ES-I3 (cell line): ENCODE measurements at regions not wholly inside any gene's neighbourhood (a gene's known extent, or its start where the extent isn't known, plus 50 kb on each side); places are given as distances from the start of the nearest gene placed in this dataset.
"Not testable (repeated sequence)": the region's sequence is repeated elsewhere in the genome, so short reads cannot be mapped to it uniquely, and the experiment has no call there.

ENCODE experiments used
- H3K36me3 ChIP-seq: 2 replicates; pipeline ENCODE4 v1.6.1; 2013; ENCODE audit warnings: mild to moderate bottlenecking, low read length, control low read depth, moderate library complexity; ENCODE audit not compliant: insufficient read depth
- H3K4me1 ChIP-seq: 2 replicates; pipeline ENCODE4 v1.6.1; 2013; ENCODE audit warnings: mild to moderate bottlenecking, control low read depth, low read length; ENCODE audit not compliant: insufficient read depth
- H3K9ac ChIP-seq: 2 replicates; pipeline ENCODE4 v1.6.1; 2013; ENCODE audit warnings: low read depth, mild to moderate bottlenecking, low read length, moderate library complexity
- H3K9me3 ChIP-seq: 2 replicates; pipeline ENCODE4 v1.6.1; 2013; ENCODE audit warnings: mild to moderate bottlenecking, low read length, moderate library complexity; ENCODE audit not compliant: control insufficient read depth, insufficient read depth

GRCh38 chrX:124256216-124256615 lies 76.2 kb upstream of the TEX13D start:
- Histone ChIP-seq H3K9me3 (no peaks in the 10 kb centered on the region), H3K36me3 (no peaks in the 10 kb centered on the region), H3K9ac (no peak overlapping the region), H3K4me1 (no peaks in the 10 kb centered on the region)

- Histone ChIP-seq H3K9me3 (no peaks in the 10 kb centered on the region), H3K36me3 (no peaks in the 10 kb centered on the region)
Measured at GRCh38 chrX:124256629-124257380, 75.7 kb upstream of the TEX13D start.

GRCh38 chrX:124257924-124258702 lies 74.3 kb upstream of the TEX13D start:
- Histone ChIP-seq H3K4me1 (no peaks in the 10 kb centered on the region), H3K36me3 (no peaks in the 10 kb centered on the region), H3K9ac (no peak overlapping the region), H3K9me3 (no peaks in the 10 kb centered on the region)

More at GRCh38 chrX:124256629-124257380, 75.7 kb upstream of the TEX13D start:
- no peak overlapping the region for H3K9ac ChIP-seq
- H3K4me1 ChIP-seq = no peaks in the 10 kb centered on the region

- H3K4me1 ChIP-seq = no peaks in the 10 kb centered on the region
- no peaks in the 10 kb centered on the region for H3K36me3 ChIP-seq
- H3K9me3 ChIP-seq = no peaks in the 10 kb centered on the region
- H3K9ac ChIP-seq = no peak overlapping the region
Measured at GRCh38 chrX:124260845-124261244, 71.6 kb upstream of the TEX13D start.

- Histone ChIP-seq H3K9me3 (no peaks in the 10 kb centered on the region), H3K36me3 (no peaks in the 10 kb centered on the region), H3K9ac (no peak overlapping the region), H3K4me1 (no peaks in the 10 kb centered on the region)
Measured at GRCh38 chrX:124263743-124264142, 68.7 kb upstream of the TEX13D start.

GRCh38 chrX:124268099-124268498 lies 64.4 kb upstream of the TEX13D start:
- no peaks in the 10 kb centered on the region for H3K4me1 ChIP-seq
- no peaks in the 10 kb centered on the region for H3K36me3 ChIP-seq
- no peaks in the 10 kb centered on the region for H3K9me3 ChIP-seq
- H3K9ac ChIP-seq = no peak overlapping the region

- H3K36me3 ChIP-seq = no peaks in the 10 kb centered on the region
- H3K9me3 ChIP-seq = no peaks in the 10 kb centered on the region
- no peak overlapping the region for H3K9ac ChIP-seq
- no peaks in the 10 kb centered on the region; the same call in 1 of the 2 replicates for H3K4me1 ChIP-seq
Measured at GRCh38 chrX:124269881-124270280, 62.6 kb upstream of the TEX13D start.

GRCh38 chrX:124271599-124271998 lies 60.9 kb upstream of the TEX13D start:
- not testable (repeated sequence) for H3K9me3 ChIP-seq, H3K4me1 ChIP-seq, H3K9ac ChIP-seq, H3K36me3 ChIP-seq

GRCh38 chrX:124272370-124272982 lies 60.0 kb upstream of the TEX13D start:
- no peak overlapping the region for H3K9ac ChIP-seq
- H3K4me1 ChIP-seq = no peaks in the 10 kb centered on the region; the same call in 1 of the 2 replicates
- no peaks in the 10 kb centered on the region for H3K9me3 ChIP-seq
- no peaks in the 10 kb centered on the region for H3K36me3 ChIP-seq

- H3K4me1 ChIP-seq = no peaks in the 10 kb centered on the region; the same call in 1 of the 2 replicates
- no peaks in the 10 kb centered on the region for H3K36me3 ChIP-seq
- H3K9ac ChIP-seq = no peak overlapping the region
- no peaks in the 10 kb centered on the region for H3K9me3 ChIP-seq
Measured at GRCh38 chrX:124274438-124275181, 57.9 kb upstream of the TEX13D start.

- no peak overlapping the region for H3K9ac ChIP-seq
- H3K36me3 ChIP-seq = no peaks in the 10 kb centered on the region
- H3K9me3 ChIP-seq = no peaks in the 10 kb centered on the region
Measured at GRCh38 chrX:124275182-124275894, 57.1 kb upstream of the TEX13D start.

GRCh38 chrX:124280294-124280902 lies 52.1 kb upstream of the TEX13D start:
- H3K9me3 ChIP-seq = no peaks in the 10 kb centered on the region
- H3K36me3 ChIP-seq = no peaks in the 10 kb centered on the region
- H3K9ac ChIP-seq = no peak overlapping the region
- H3K4me1 ChIP-seq = no peaks in the 10 kb centered on the region

More at GRCh38 chrX:124275182-124275894, 57.1 kb upstream of the TEX13D start:
- no peaks in the 10 kb centered on the region; the same call in 1 of the 2 replicates for H3K4me1 ChIP-seq

GRCh38 chrX:124282580-124282979 lies 49.9 kb upstream of the TEX13D start:
- Histone ChIP-seq H3K9ac (no peak overlapping the region), H3K4me1 (no peaks in the 10 kb centered on the region), H3K9me3 (no peaks in the 10 kb centered on the region), H3K36me3 (no peaks in the 10 kb centered on the region)
